PC-3 (cell line): ENCODE measurements at regions not wholly inside any gene's neighbourhood (a gene's known extent, or its start where the extent isn't known, plus 50 kb on each side); places are given as distances from the start of the nearest gene placed in this dataset.

Experiments used
- ATAC-seq: fragments of 200-7000 bp; cut with Tn5 transposase; 2 replicates; pipeline ENCODE4 v1.9.1; 2020; ENCODE audit warnings: mild to moderate bottlenecking, moderate library complexity
- BruUV-seq: library from RNA; stranded (reverse); fragments of 400-500 nt; replicated peaks from 2 replicates; lab custom pipeline; 2021; lab: Mats Ljungman, UMichigan
- CTCF ChIA-PET: fragments of 300-600 bp; sonication (Branson Sonifier 250); formaldehyde crosslinking; loops from one replicate; lab custom pipeline; 2022; ENCODE audit warnings: antibody characterized with exemption; lab: Charles Lee
- POLR2A ChIA-PET: fragments of 300-600 bp; sonication (Branson Sonifier 250); formaldehyde crosslinking; loops from one replicate; lab custom pipeline; 2022; ENCODE audit warnings: antibody characterized with exemption; ENCODE audit not compliant: unreplicated experiment; lab: Charles Lee
- DNase-seq: peaks from one replicate; pipeline ENCODE4 v3.0.0-alpha.2; 2015
- H2AFZ ChIP-seq: fragments of 300-600 bp; sonication (generic); 2 replicates; pipeline ENCODE4 v1.6.0; 2016; ENCODE audit warnings: antibody characterized with exemption, low read length
- H3F3A ChIP-seq: fragments of 300-600 bp; sonication (generic); one replicate; pipeline ENCODE4 v1.6.0; 2017; ENCODE audit warnings: antibody characterized with exemption, low read length, control low read depth, mild to moderate bottlenecking; ENCODE audit not compliant: unreplicated experiment
- H3K27ac ChIP-seq: fragments of 300-600 bp; sonication (generic); 2 replicates; pipeline ENCODE4 v1.5.1; 2016; ENCODE audit warnings: mild to moderate bottlenecking, low read length
- H3K27me3 ChIP-seq: fragments of 300-600 bp; sonication (generic); 2 replicates; pipeline ENCODE4 v1.6.1; 2016; ENCODE audit warnings: low read length, mixed read lengths
- H3K36me3 ChIP-seq: fragments of 300-600 bp; sonication (generic); 2 replicates; pipeline ENCODE4 v1.6.1; 2016; ENCODE audit warnings: low read depth, mixed run types, low read length, mixed read lengths
- H3K4me1 ChIP-seq: fragments of 300-600 bp; sonication (generic); 2 replicates; pipeline ENCODE4 v1.5.1; 2016; ENCODE audit warnings: low read length; ENCODE audit not compliant: insufficient read depth
- H3K4me2 ChIP-seq: fragments of 300-600 bp; sonication (generic); 2 replicates; pipeline ENCODE4 v1.6.0; 2016; ENCODE audit warnings: low read length
- H3K4me3 ChIP-seq: fragments of 300-600 bp; sonication (generic); 2 replicates; pipeline ENCODE4 v1.5.1; 2016; ENCODE audit warnings: mild to moderate bottlenecking, low read length, mixed read lengths
- H3K79me2 ChIP-seq: fragments of 300-600 bp; sonication (generic); 2 replicates; pipeline ENCODE4 v1.6.1; 2017; ENCODE audit warnings: low read length, mixed read lengths
- H3K9ac ChIP-seq: fragments of 300-600 bp; sonication (generic); 2 replicates; pipeline ENCODE4 v1.6.0; 2016; ENCODE audit warnings: mild to moderate bottlenecking, low read length
- H3K9me2 ChIP-seq: fragments of 300-600 bp; sonication (generic); replicated peaks from 2 replicates; pipeline ENCODE4 v1.6.1; 2016; ENCODE audit warnings: mixed run types, low read length, mixed read lengths
- H3K9me3 ChIP-seq: fragments of 300-600 bp; sonication (generic); 2 replicates; pipeline ENCODE4 v1.6.1; 2016; ENCODE audit warnings: low read length, mixed read lengths
- H4K20me1 ChIP-seq: fragments of 300-600 bp; sonication (generic); 2 replicates; pipeline ENCODE4 v1.6.1; 2016; ENCODE audit warnings: low read length, mixed read lengths
- CTCF ChIP-seq: fragments of 300-600 bp; sonication (generic); conservative IDR thresholded peaks from 2 replicates; pipeline ENCODE4 v1.5.1; 2017; ENCODE audit warnings: antibody characterized with exemption, low read depth, mild to moderate bottlenecking, low read length
- EZH2 ChIP-seq: fragments of 300-600 bp; sonication (generic); IDR thresholded peaks from one replicate; pipeline ENCODE4 v1.6.1; 2017; ENCODE audit warnings: antibody characterized with exemption, mild to moderate bottlenecking, low read length; ENCODE audit not compliant: unreplicated experiment
- EZH2phosphoT487 ChIP-seq: fragments of 300-600 bp; sonication (generic); IDR thresholded peaks from 2 replicates; pipeline ENCODE4 v1.6.1; 2018; ENCODE audit warnings: mild to moderate bottlenecking, antibody characterized with exemption, low read length, borderline replicate concordance
- intact Hi-C: fragments of 100-400 bp; cut with micrococcal nuclease; formaldehyde crosslinking; loops from 2 replicates; pipeline ENCODE4 v1.9.0; 2023

- Histone ChIP-seq H2AFZ (no peak overlapping the region), H3K9me3 (no peaks in the 10 kb centered on the region), H4K20me1 (no peaks in the 10 kb centered on the region), H3K27me3 (no peaks in the 10 kb centered on the region), H3K4me1 (peaks cover 20% of the 10 kb centered on the region), H3K9me2 (no peaks in the 10 kb centered on the region), H3K4me2 (no peak overlapping the region), H3F3A (no peaks in the 10 kb centered on the region), H3K27ac (no peak overlapping the region), H3K79me2 (no peaks in the 10 kb centered on the region), H3K36me3 (no peaks in the 10 kb centered on the region), H3K4me3 (no peak overlapping the region), H3K9ac (no peak overlapping the region)
- POLR2A ChIA-PET: no interaction called here
- intact Hi-C loops: no loop called here
- DNase-seq: no peak
- ATAC-seq: no peak
- TF ChIP-seq EZH2 (no peak), CTCF (no peak), EZH2phosphoT487 (no peak)
- CTCF ChIA-PET: no interaction called here
- BruUV-seq: no TSS peak
Measured at GRCh38 chr4:128351502-128351901, 63.9 kb upstream of the PGRMC2 start.

GRCh38 chr4:128350449-128351045, 62.9 kb upstream of the PGRMC2 start:
- BruUV-seq: no TSS peak
- CTCF ChIA-PET: no interaction called here
- Histone ChIP-seq H3K79me2 (no peaks in the 10 kb centered on the region), H3K9me3 (no peaks in the 10 kb centered on the region), H3K36me3 (no peaks in the 10 kb centered on the region), H2AFZ (no peak overlapping the region), H3K27ac (no peak overlapping the region), H3K27me3 (no peaks in the 10 kb centered on the region), H4K20me1 (no peaks in the 10 kb centered on the region), H3K4me1 (peaks cover 20% of the 10 kb centered on the region), H3K4me2 (no peak overlapping the region), H3K4me3 (no peak overlapping the region), H3K9me2 (no peaks in the 10 kb centered on the region), H3F3A (no peaks in the 10 kb centered on the region), H3K9ac (no peak overlapping the region)
- DNase-seq (no peak), ATAC-seq (no peak)
- POLR2A ChIA-PET: no interaction called here
- TF ChIP-seq EZH2phosphoT487: no peak
- no peak for TF ChIP-seq CTCF
- TF ChIP-seq EZH2: no peak
- intact Hi-C loops: no loop called here

- Histone ChIP-seq H3F3A (no peaks in the 10 kb centered on the region), H3K36me3 (no peaks in the 10 kb centered on the region), H3K9me3 (no peaks in the 10 kb centered on the region), H3K27me3 (no peaks in the 10 kb centered on the region), H3K4me3 (no peak overlapping the region), H4K20me1 (no peaks in the 10 kb centered on the region), H2AFZ (no peak overlapping the region), H3K4me1 (peaks cover 20% of the 10 kb centered on the region), H3K9me2 (no peaks in the 10 kb centered on the region), H3K79me2 (no peaks in the 10 kb centered on the region), H3K27ac (no peak overlapping the region), H3K9ac (no peak overlapping the region), H3K4me2 (no peak overlapping the region)
- ChIA-PET CTCF (no interaction called here), POLR2A (no interaction called here)
- DNase-seq (peak; percentile 31), ATAC-seq (no peak)
- intact Hi-C loops: no loop called here
- TF ChIP-seq EZH2phosphoT487 (no peak), CTCF (no peak), EZH2 (no peak)
- BruUV-seq: no TSS peak
Measured at GRCh38 chr4:128349921-128350320, 62.3 kb upstream of the PGRMC2 start.
